ENCODE measurements at regions not wholly inside any gene's neighbourhood (a gene's known extent, or its start where the extent isn't known, plus 50 kb on each side); places are given as distances from the start of the nearest gene placed in this dataset.
A peak's percentile ranks its signal among the peaks of the same experiment; 100 is the strongest.

GRCh38 chr7:25876092-25876491, 275.9 kb upstream of the NFE2L3 start:
- no peak for DNase-seq
- peaks cover 63% of the 10 kb centered on the region for H3K27me3 Mint-ChIP-seq
- H3K27ac Mint-ChIP-seq = no peak overlapping the region
- no peaks in the 10 kb centered on the region for H3K4me1 Mint-ChIP-seq
- no peaks in the 10 kb centered on the region for H3K9me3 Mint-ChIP-seq
- no peak overlapping the region for H3K4me3 Mint-ChIP-seq
- H3K36me3 Mint-ChIP-seq = no peaks in the 10 kb centered on the region

- Mint-ChIP-seq H3K36me3 (no peaks in the 10 kb centered on the region), H3K9me3 (no peaks in the 10 kb centered on the region), H3K27ac (no peak overlapping the region), H3K27me3 (peaks cover 62% of the 10 kb centered on the region), H3K4me3 (no peak overlapping the region), H3K4me1 (no peaks in the 10 kb centered on the region)
- DNase-seq = no peak
These were observed 273.9 kb upstream of the NFE2L3 start for GRCh38 chr7:25877802-25878789.

- H3K4me1 Mint-ChIP-seq = no peaks in the 10 kb centered on the region
- H3K36me3 Mint-ChIP-seq = no peaks in the 10 kb centered on the region
- DNase-seq = no peak
- no peak overlapping the region for H3K27ac Mint-ChIP-seq
- H3K27me3 Mint-ChIP-seq = peaks cover 61% of the 10 kb centered on the region
- no peaks in the 10 kb centered on the region for H3K9me3 Mint-ChIP-seq
- no peak overlapping the region for H3K4me3 Mint-ChIP-seq
These were observed 272.2 kb upstream of the NFE2L3 start for GRCh38 chr7:25879799-25880198.

GRCh38 chr7:25881317-25882037, 270.5 kb upstream of the NFE2L3 start:
- Mint-ChIP-seq H3K36me3 (no peaks in the 10 kb centered on the region), H3K27ac (no peak overlapping the region), H3K4me3 (no peak overlapping the region), H3K9me3 (no peaks in the 10 kb centered on the region), H3K4me1 (no peaks in the 10 kb centered on the region), H3K27me3 (peaks cover 60% of the 10 kb centered on the region)
- no peak for DNase-seq

GRCh38 chr7:25882151-25882773, 269.7 kb upstream of the NFE2L3 start:
- Mint-ChIP-seq H3K4me1 (no peaks in the 10 kb centered on the region), H3K36me3 (no peaks in the 10 kb centered on the region), H3K9me3 (no peaks in the 10 kb centered on the region), H3K4me3 (no peak overlapping the region), H3K27me3 (peaks cover 55% of the 10 kb centered on the region), H3K27ac (no peak overlapping the region)
- DNase-seq = no peak

GRCh38 chr7:25884265-25884828, 267.7 kb upstream of the NFE2L3 start:
- Mint-ChIP-seq H3K4me1 (no peaks in the 10 kb centered on the region), H3K36me3 (no peaks in the 10 kb centered on the region), H3K27me3 (peaks cover 42% of the 10 kb centered on the region), H3K27ac (no peak overlapping the region), H3K9me3 (no peaks in the 10 kb centered on the region), H3K4me3 (no peak overlapping the region)
- no peak for DNase-seq

DNA sequence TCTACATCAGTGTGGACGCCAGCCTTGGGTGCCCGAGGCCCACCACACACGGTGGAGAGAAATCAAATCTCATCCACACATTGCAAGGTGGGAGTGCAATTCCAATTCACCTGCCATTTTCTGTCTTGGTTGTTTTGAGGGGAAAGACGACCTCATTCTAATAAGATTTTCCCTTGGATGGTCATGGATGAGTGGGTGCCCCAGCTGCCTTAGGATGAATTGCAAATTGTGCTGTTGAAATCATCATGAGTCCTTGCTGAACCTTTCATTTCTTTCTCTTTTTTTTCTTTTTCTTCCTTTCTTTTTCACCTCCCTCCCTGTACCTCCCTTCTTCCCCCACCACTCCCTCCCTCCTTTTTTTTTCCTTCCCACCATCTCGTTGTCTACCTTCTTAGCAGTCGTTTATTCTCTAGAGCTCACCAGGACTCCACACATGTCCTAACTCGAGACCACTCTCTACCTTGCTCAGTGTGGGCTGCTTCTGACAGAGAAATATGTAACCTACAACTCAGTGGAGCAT, 266.9 kb upstream of the NFE2L3 start:
- Mint-ChIP-seq H3K36me3 (no peaks in the 10 kb centered on the region), H3K27ac (no peak overlapping the region), H3K4me3 (no peak overlapping the region), H3K4me1 (no peaks in the 10 kb centered on the region), H3K9me3 (no peaks in the 10 kb centered on the region), H3K27me3 (peaks cover 43% of the 10 kb centered on the region)
- no peak for DNase-seq

- H3K4me3 Mint-ChIP-seq = no peak overlapping the region
- DNase-seq = no peak
- H3K36me3 Mint-ChIP-seq = no peaks in the 10 kb centered on the region
- H3K4me1 Mint-ChIP-seq = no peaks in the 10 kb centered on the region
- peaks cover 37% of the 10 kb centered on the region for H3K27me3 Mint-ChIP-seq
- no peaks in the 10 kb centered on the region for H3K9me3 Mint-ChIP-seq
- no peak overlapping the region for H3K27ac Mint-ChIP-seq
These were observed 265.4 kb upstream of the NFE2L3 start for GRCh38 chr7:25886387-25887240.

GRCh38 chr7:25887266-25887665, 264.7 kb upstream of the NFE2L3 start:
- Mint-ChIP-seq H3K4me3 (no peak overlapping the region), H3K27me3 (peaks cover 35% of the 10 kb centered on the region), H3K4me1 (no peaks in the 10 kb centered on the region), H3K36me3 (no peaks in the 10 kb centered on the region), H3K9me3 (no peaks in the 10 kb centered on the region), H3K27ac (no peak overlapping the region)
- DNase-seq = no peak

DNA sequence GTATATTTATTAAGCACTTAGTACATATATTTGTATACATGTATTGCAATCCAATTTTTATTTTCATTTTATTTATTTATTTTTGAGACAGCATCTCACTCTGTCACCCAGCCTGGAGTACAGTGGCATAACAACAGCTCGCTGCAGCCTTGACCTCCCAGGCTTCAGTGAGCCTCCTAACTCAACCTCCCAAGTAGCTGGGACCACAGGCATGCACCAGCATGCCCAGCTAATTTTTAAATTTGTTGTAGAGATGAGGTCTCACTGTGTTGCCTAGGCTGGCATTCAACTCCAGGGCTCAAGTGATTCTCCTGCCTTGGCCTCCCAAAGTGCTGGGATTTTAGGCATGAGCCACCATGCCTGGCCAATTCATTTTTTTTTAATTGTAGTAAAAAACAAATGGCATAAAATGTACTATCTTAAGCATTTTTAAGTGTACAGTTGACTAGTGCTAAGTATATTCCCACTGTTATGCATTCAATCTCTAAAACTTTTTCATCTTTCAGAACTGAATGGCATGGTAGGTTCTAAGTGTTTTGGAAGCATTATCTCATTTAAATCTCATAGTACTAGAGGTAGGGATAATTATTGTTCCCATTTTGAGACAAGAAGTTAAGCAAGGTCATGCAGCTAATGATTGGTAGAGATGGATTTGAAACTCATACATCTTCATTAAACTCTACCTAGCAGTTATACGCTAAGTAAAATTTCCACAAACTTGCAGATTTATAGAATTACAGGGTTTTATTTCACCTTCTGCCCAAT, 264.0 kb upstream of the NFE2L3 start:
- H3K4me3 Mint-ChIP-seq = no peak overlapping the region
- H3K9me3 Mint-ChIP-seq = no peaks in the 10 kb centered on the region
- H3K36me3 Mint-ChIP-seq = no peaks in the 10 kb centered on the region
- H3K27ac Mint-ChIP-seq = no peak overlapping the region
- peaks cover 2% of the 10 kb centered on the region for H3K4me1 Mint-ChIP-seq
- DNase-seq = no peak
- H3K27me3 Mint-ChIP-seq = peaks cover 33% of the 10 kb centered on the region

GRCh38 chr7:25889765-25890164, 262.2 kb upstream of the NFE2L3 start:
- Mint-ChIP-seq H3K27ac (no peak overlapping the region), H3K36me3 (no peaks in the 10 kb centered on the region), H3K9me3 (no peaks in the 10 kb centered on the region), H3K4me1 (peaks cover 16% of the 10 kb centered on the region), H3K27me3 (peaks cover 23% of the 10 kb centered on the region), H3K4me3 (no peak overlapping the region)
- DNase-seq = no peak

GRCh38 chr7:25891591-25891990, 260.4 kb upstream of the NFE2L3 start:
- H3K9me3 Mint-ChIP-seq = no peaks in the 10 kb centered on the region
- no peaks in the 10 kb centered on the region for H3K36me3 Mint-ChIP-seq
- no peak overlapping the region for H3K4me3 Mint-ChIP-seq
- peaks cover 27% of the 10 kb centered on the region for H3K4me1 Mint-ChIP-seq
- H3K27me3 Mint-ChIP-seq = peaks cover 13% of the 10 kb centered on the region
- no peak for DNase-seq
- no peak overlapping the region for H3K27ac Mint-ChIP-seq

- H3K4me3 Mint-ChIP-seq = peak overlapping the region; percentile 84
- peaks cover 17% of the 10 kb centered on the region for H3K27me3 Mint-ChIP-seq
- no peak overlapping the region for H3K27ac Mint-ChIP-seq
- peaks cover 30% of the 10 kb centered on the region for H3K4me1 Mint-ChIP-seq
- H3K9me3 Mint-ChIP-seq = no peaks in the 10 kb centered on the region
- H3K36me3 Mint-ChIP-seq = no peaks in the 10 kb centered on the region
- no peak for DNase-seq
These were observed 258.6 kb upstream of the NFE2L3 start for GRCh38 chr7:25893436-25893835.
